ENCODE measurements at regions not wholly inside any gene's neighbourhood (a gene's known extent, or its start where the extent isn't known, plus 50 kb on each side); places are given as distances from the start of the nearest gene placed in this dataset.
A peak's percentile ranks its signal among the peaks of the same experiment; 100 is the strongest.

- H3K9me3 ChIP-seq = no peaks in the 10 kb centered on the region
- 81 to 83% methylated on average over 1 of the region's 1 CpG for WGBS, 2 donors
- H3K36me3 ChIP-seq = no peaks in the 10 kb centered on the region
- no peaks in the 10 kb centered on the region for H3K4me1 ChIP-seq
- intact Hi-C loops (cut with DNase I) = no loop called here
- no peak for DNase-seq
- TF ChIP-seq POLR2A (IDR thresholded peaks at IDR 0.05) (no peak), CTCF (IDR thresholded peaks at IDR 0.05) (no peak)
- no peak overlapping the region for H3K4me3 ChIP-seq (replicated peaks in 1 of 3)
- H3K27me3 ChIP-seq = no peaks in the 10 kb centered on the region
- H3K27ac ChIP-seq = no peak overlapping the region
Measured at GRCh38 chr2:66057844-66058243, 377.1 kb upstream of the MEIS1 start.

- H3K27ac ChIP-seq = no peak overlapping the region
- intact Hi-C loops (cut with DNase I) = no loop called here
- H3K9me3 ChIP-seq = no peaks in the 10 kb centered on the region
- no peaks in the 10 kb centered on the region for H3K27me3 ChIP-seq
- H3K36me3 ChIP-seq = no peaks in the 10 kb centered on the region
- H3K4me1 ChIP-seq = peaks cover 0 to 8% of the 10 kb centered on the region in 2 donors
- TF ChIP-seq CTCF (IDR thresholded peaks at IDR 0.05) = no peak
- TF ChIP-seq POLR2A (IDR thresholded peaks at IDR 0.05) = no peak
- peak in 1 of 2 donors; percentile 3 for DNase-seq
- WGBS, 2 donors = 40 to 51% methylated on average over 5 of the region's 5 CpGs
- H3K4me3 ChIP-seq (replicated peaks in 1 of 3) = no peak overlapping the region
Measured at GRCh38 chr2:66050392-66050791, 384.5 kb upstream of the MEIS1 start.

GRCh38 chr2:66048667-66049066, 386.3 kb upstream of the MEIS1 start:
- WGBS, 2 donors = 89 to 95% methylated on average over 3 of the region's 3 CpGs
- no peak overlapping the region for H3K27ac ChIP-seq
- intact Hi-C loops (cut with DNase I) = no loop called here
- DNase-seq = no peak
- no peaks in the 10 kb centered on the region for H3K27me3 ChIP-seq
- H3K4me3 ChIP-seq (replicated peaks in 1 of 3) = no peak overlapping the region
- no peak for TF ChIP-seq CTCF (IDR thresholded peaks at IDR 0.05)
- no peak for TF ChIP-seq POLR2A (IDR thresholded peaks at IDR 0.05)
- H3K9me3 ChIP-seq = no peaks in the 10 kb centered on the region
- no peaks in the 10 kb centered on the region for H3K36me3 ChIP-seq
- H3K4me1 ChIP-seq = peaks cover 0 to 8% of the 10 kb centered on the region in 2 donors

- no peaks in the 10 kb centered on the region for H3K27me3 ChIP-seq
- no peak for TF ChIP-seq CTCF (IDR thresholded peaks at IDR 0.05)
- TF ChIP-seq POLR2A (IDR thresholded peaks at IDR 0.05) = no peak
- H3K9me3 ChIP-seq = no peaks in the 10 kb centered on the region
- H3K4me1 ChIP-seq = no peaks in the 10 kb centered on the region
- H3K4me3 ChIP-seq (replicated peaks in 1 of 3) = no peak overlapping the region
- intact Hi-C loops (cut with DNase I) = no loop called here
- 81 to 92% methylated on average over 7 of the region's 7 CpGs for WGBS, 2 donors
- no peak overlapping the region for H3K27ac ChIP-seq
- DNase-seq = no peak
- no peaks in the 10 kb centered on the region for H3K36me3 ChIP-seq
Measured at GRCh38 chr2:66041902-66042657, 392.8 kb upstream of the MEIS1 start.

GRCh38 chr2:66036948-66037347, 398.0 kb upstream of the MEIS1 start:
- intact Hi-C loops (cut with DNase I) = no loop called here
- Histone ChIP-seq H3K27ac (no peak overlapping the region), H3K9me3 (no peaks in the 10 kb centered on the region), H3K27me3 (no peaks in the 10 kb centered on the region), H3K4me1 (no peaks in the 10 kb centered on the region), H3K4me3 (replicated peaks in 1 of 3) (no peak overlapping the region), H3K36me3 (no peaks in the 10 kb centered on the region)
- no peak for DNase-seq
- WGBS, 2 donors = 93 to 100% methylated on average over 1 of the region's 1 CpG
- TF ChIP-seq POLR2A (IDR thresholded peaks at IDR 0.05) (no peak), CTCF (IDR thresholded peaks at IDR 0.05) (no peak)
